Hepatocyte (in vitro differentiated cells): ENCODE measurements at regions not wholly inside any gene's neighbourhood (a gene's known extent, or its start where the extent isn't known, plus 50 kb on each side); places are given as distances from the start of the nearest gene placed in this dataset.

ENCODE experiments used
- DNase-seq: peaks from one replicate; pipeline ENCODE4 v3.0.0-alpha.2; 2016; ENCODE audit warnings: low spot score
- H2AFZ ChIP-seq: fragments of 200-600 bp; sonication (generic); 2 replicates; pipeline ENCODE4 v1.6.0; 2016; ENCODE audit warnings: antibody characterized with exemption, mild to moderate bottlenecking
- H3K27ac ChIP-seq: fragments of 200-600 bp; sonication (generic); 2 replicates; pipeline ENCODE4 v1.5.1; 2016; ENCODE audit warnings: mild to moderate bottlenecking
- H3K27me3 ChIP-seq: fragments of 200-600 bp; sonication (generic); 2 replicates; pipeline ENCODE4 v1.6.1; 2016
- H3K36me3 ChIP-seq: fragments of 200-600 bp; sonication (generic); replicated peaks from 2 replicates; pipeline ENCODE4 v1.5.1; 2016; ENCODE audit warnings: low read depth; ENCODE audit not compliant: insufficient read depth
- H3K4me1 ChIP-seq: fragments of 200-600 bp; sonication (generic); 2 replicates; pipeline ENCODE4 v1.5.1; 2016; ENCODE audit warnings: mild to moderate bottlenecking, moderate library complexity; ENCODE audit not compliant: insufficient read depth
- H3K4me2 ChIP-seq: fragments of 200-600 bp; sonication (generic); 2 replicates; pipeline ENCODE4 v1.6.0; 2016
- H3K4me3 ChIP-seq: fragments of 200-600 bp; sonication (generic); 2 replicates; pipeline ENCODE4 v1.5.1; 2016; ENCODE audit warnings: mild to moderate bottlenecking
- H3K79me2 ChIP-seq: fragments of 200-600 bp; sonication (generic); 2 replicates; pipeline ENCODE4 v1.6.0; 2017; ENCODE audit warnings: mild to moderate bottlenecking
- H3K9me2 ChIP-seq: fragments of 200-600 bp; sonication (generic); replicated peaks from 2 replicates; pipeline ENCODE4 v1.6.0; 2017; ENCODE audit warnings: mild to moderate bottlenecking; ENCODE audit not compliant: insufficient read depth
- H3K9me3 ChIP-seq: fragments of 200-600 bp; sonication (generic); 2 replicates; pipeline ENCODE4 v1.5.1; 2016; ENCODE audit warnings: low read depth, mild to moderate bottlenecking
- H4K20me1 ChIP-seq: fragments of 200-600 bp; sonication (generic); 2 replicates; pipeline ENCODE4 v1.6.0; 2016; ENCODE audit warnings: mild to moderate bottlenecking; ENCODE audit not compliant: insufficient read depth, poor library complexity, severe bottlenecking
- CTCF ChIP-seq: fragments of 200-600 bp; sonication (generic); IDR thresholded peaks from 2 replicates; pipeline ENCODE4 v1.5.1; 2016; ENCODE audit warnings: antibody characterized with exemption, mild to moderate bottlenecking; ENCODE audit not compliant: poor library complexity
- EZH2 ChIP-seq: fragments of 200-600 bp; sonication (generic); IDR thresholded peaks from 2 replicates; pipeline ENCODE4 v1.6.1; 2016; ENCODE audit warnings: antibody characterized with exemption, mild to moderate bottlenecking, borderline replicate concordance
- EZH2phosphoT487 ChIP-seq: fragments of 200-600 bp; sonication (generic); IDR thresholded peaks from one replicate; pipeline ENCODE4 v1.6.1; 2018; ENCODE audit warnings: antibody characterized with exemption, mild to moderate bottlenecking, low read depth, moderate library complexity; ENCODE audit not compliant: unreplicated experiment, severe bottlenecking
- WGBS: methylation state at CpG from one replicate; pipeline ENCODE4 v1.1.6; 2016; ENCODE audit warnings: low lambda C conversion rate; ENCODE audit errors: missing lambda C conversion rate; 5-methylcytosine and 5-hydroxymethylcytosine counted together

GRCh38 chr7:46146454-46147255 is 225.6 kb upstream of the IGFBP3 start:
- no peak overlapping the region for H3K27ac ChIP-seq
- DNase-seq: no peak
- no peak overlapping the region for H2AFZ ChIP-seq
- 88% methylated on average over 11 of the region's 11 CpGs for WGBS
- no peaks in the 10 kb centered on the region for H3K9me3 ChIP-seq
- no peaks in the 10 kb centered on the region for H3K79me2 ChIP-seq
- H3K9me2 ChIP-seq: no peaks in the 10 kb centered on the region
- no peaks in the 10 kb centered on the region for H3K27me3 ChIP-seq
- H3K36me3 ChIP-seq: no peaks in the 10 kb centered on the region
- no peak overlapping the region for H3K4me2 ChIP-seq
- TF ChIP-seq EZH2 (no peak), EZH2phosphoT487 (no peak), CTCF (no peak)
- no peaks in the 10 kb centered on the region for H4K20me1 ChIP-seq
- no peak overlapping the region for H3K4me3 ChIP-seq
- peaks cover 6% of the 10 kb centered on the region for H3K4me1 ChIP-seq

GRCh38 chr7:46145412-46145811 is 224.3 kb upstream of the IGFBP3 start:
- no peak overlapping the region for H3K4me3 ChIP-seq
- no peak overlapping the region for H2AFZ ChIP-seq
- H3K9me2 ChIP-seq: no peaks in the 10 kb centered on the region
- H4K20me1 ChIP-seq: no peaks in the 10 kb centered on the region
- no peaks in the 10 kb centered on the region for H3K36me3 ChIP-seq
- H3K4me2 ChIP-seq: no peak overlapping the region
- TF ChIP-seq CTCF (no peak), EZH2 (no peak), EZH2phosphoT487 (no peak)
- H3K9me3 ChIP-seq: no peaks in the 10 kb centered on the region
- WGBS: 42% methylated on average over 2 of the region's 2 CpGs
- peak; percentile 58 for DNase-seq
- no peaks in the 10 kb centered on the region for H3K27me3 ChIP-seq
- peak overlapping the region; percentile 58 for H3K27ac ChIP-seq
- no peaks in the 10 kb centered on the region for H3K79me2 ChIP-seq
- H3K4me1 ChIP-seq: peaks cover under 1% of the 10 kb centered on the region

- Histone ChIP-seq H3K27me3 (no peaks in the 10 kb centered on the region), H3K9me3 (no peaks in the 10 kb centered on the region), H3K4me3 (no peak overlapping the region), H3K4me1 (no peaks in the 10 kb centered on the region), H3K27ac (peak overlapping the region; percentile 58), H2AFZ (no peak overlapping the region), H3K9me2 (no peaks in the 10 kb centered on the region), H3K36me3 (no peaks in the 10 kb centered on the region), H4K20me1 (no peaks in the 10 kb centered on the region), H3K79me2 (no peaks in the 10 kb centered on the region), H3K4me2 (no peak overlapping the region)
- DNase-seq: no peak
- TF ChIP-seq EZH2 (no peak), CTCF (no peak), EZH2phosphoT487 (no peak)
- WGBS: 73% methylated on average over 4 of the region's 4 CpGs
Observed at GRCh38 chr7:46143949-46144917, 223.2 kb upstream of the IGFBP3 start.
